HG03139 (cell line): ENCODE measurements at regions not wholly inside any gene's neighbourhood (a gene's known extent, or its start where the extent isn't known, plus 50 kb on each side); places are given as distances from the start of the nearest gene placed in this dataset.

Source experiments
- ATAC-seq: cut with Tn5 transposase; IDR thresholded peaks from one replicate; pipeline ENCODE4 v1.9.1; 2021; ENCODE audit not compliant: unreplicated experiment

DNA sequence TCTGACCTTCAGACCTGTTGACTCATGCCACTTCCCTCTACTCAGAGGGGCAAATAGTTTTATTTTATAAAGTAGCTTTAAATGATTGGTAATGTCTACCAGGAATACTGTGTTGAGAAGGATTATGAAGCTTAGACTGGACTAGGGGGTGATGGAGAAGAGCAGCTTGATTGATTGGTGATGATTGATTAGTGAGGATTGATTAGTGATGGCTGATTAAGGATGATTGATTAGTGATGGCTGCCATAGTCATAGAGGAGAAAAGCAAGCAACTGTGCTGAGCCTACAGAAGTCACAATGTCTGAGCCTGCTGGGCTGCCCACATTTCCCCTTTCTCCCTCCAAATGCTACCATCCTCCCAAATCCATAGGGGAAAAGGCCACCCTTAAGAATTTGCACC lies 206.8 kb upstream of the SALL1 start:
- no peak for ATAC-seq

GRCh38 chr16:51355875-51356274 lies 204.8 kb upstream of the SALL1 start:
- ATAC-seq = no peak

GRCh38 chr16:51355195-51355594 lies 204.1 kb upstream of the SALL1 start:
- ATAC-seq = no peak

- ATAC-seq = no peak
Observed at GRCh38 chr16:51353055-51353454, 202.0 kb upstream of the SALL1 start.

- ATAC-seq = no peak
Observed at GRCh38 chr16:51349626-51350025, 198.6 kb upstream of the SALL1 start.

DNA sequence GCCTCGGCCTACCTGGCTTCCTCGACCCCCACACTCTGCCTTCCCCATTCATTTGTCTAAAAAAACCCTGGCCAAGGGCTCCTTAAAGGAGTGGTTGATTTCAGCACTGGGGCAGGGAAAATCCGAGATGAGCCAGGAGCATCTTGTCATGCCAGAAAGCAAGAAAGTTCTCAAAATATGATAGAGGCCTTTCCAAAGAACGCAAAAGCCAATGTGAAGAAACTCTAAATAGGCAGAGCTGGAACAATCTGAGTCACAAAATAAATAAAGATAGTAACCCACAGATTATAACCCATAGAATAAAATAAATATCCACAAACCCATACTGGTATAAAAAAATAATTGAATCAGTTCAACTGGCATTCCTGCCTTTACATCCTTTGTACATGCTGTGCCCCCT lies 192.3 kb upstream of the SALL1 start:
- no peak for ATAC-seq

- no peak for ATAC-seq
Observed at GRCh38 chr16:51341204-51341603, 190.1 kb upstream of the SALL1 start.

DNA sequence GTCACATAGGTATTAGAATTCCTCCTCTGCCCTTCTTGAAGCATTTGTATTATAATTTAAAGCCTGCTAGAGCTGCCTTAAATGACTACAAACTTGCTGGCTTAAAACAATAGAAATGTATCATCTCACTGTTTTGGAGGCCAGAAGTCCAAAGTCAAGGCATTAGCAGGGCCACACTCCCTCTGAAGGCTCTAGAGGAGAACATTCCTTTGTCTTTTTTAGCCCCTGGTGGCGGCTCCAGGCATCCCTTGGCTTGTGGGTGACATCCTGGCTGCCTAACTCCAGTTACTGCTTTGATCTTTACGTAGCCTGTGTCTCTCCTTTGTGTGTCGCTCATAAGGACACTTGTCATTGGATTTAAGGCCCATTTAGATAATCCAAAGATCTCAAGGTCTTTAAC lies 186.6 kb upstream of the SALL1 start:
- ATAC-seq = no peak

DNA sequence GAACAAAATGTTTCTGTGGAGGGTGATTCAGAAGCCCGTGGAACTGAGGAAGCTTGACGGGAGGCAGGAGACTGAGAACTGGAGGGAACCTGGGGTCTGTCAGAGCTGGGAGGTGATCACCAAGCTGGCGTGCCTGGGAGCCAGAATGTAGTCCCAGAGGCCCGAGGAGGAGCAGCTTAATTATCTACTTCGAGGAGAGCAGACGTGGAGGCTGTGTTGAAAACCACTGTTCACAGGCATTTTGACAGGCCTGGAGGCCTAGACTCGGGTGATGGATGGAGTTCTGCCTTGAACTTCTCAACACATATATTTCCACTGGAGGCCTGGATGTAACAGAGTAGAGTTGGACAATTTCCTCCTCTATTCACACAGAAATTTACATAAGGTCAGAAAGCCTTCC lies 177.7 kb upstream of the SALL1 start:
- no peak for ATAC-seq

- ATAC-seq = no peak
Observed at GRCh38 chr16:51327001-51327400, 175.9 kb upstream of the SALL1 start.

- no peak for ATAC-seq
Observed at GRCh38 chr16:51326131-51326856, 175.2 kb upstream of the SALL1 start.

DNA sequence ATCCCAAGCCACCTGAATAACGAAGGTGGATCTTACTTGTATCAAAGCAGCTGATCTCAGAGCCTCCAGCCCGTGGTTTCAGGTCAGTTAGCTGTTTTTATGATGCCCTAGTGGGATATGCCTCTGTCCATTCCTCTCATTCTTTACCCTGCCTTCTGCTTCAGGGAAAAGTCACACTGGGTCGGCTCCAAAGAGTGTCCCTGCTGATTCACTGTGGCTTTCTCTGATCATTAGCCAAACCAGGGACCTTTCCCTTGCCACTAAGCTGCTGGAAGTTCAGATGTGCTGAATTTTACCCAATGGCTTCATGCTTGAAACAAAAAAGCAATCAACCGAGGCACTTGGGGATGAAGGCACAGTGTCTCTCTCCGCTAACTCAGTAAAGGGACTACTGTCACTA lies 170.2 kb upstream of the SALL1 start:
- ATAC-seq = no peak

- no peak for ATAC-seq
Observed at GRCh38 chr16:51317575-51317974, 166.5 kb upstream of the SALL1 start.

GRCh38 chr16:51313198-51313597 lies 162.1 kb upstream of the SALL1 start:
- ATAC-seq = no peak

- no peak for ATAC-seq
Observed at GRCh38 chr16:51312363-51313150, 161.5 kb upstream of the SALL1 start.

- ATAC-seq = no peak
Observed at GRCh38 chr16:51310159-51310558, 159.1 kb upstream of the SALL1 start.

DNA sequence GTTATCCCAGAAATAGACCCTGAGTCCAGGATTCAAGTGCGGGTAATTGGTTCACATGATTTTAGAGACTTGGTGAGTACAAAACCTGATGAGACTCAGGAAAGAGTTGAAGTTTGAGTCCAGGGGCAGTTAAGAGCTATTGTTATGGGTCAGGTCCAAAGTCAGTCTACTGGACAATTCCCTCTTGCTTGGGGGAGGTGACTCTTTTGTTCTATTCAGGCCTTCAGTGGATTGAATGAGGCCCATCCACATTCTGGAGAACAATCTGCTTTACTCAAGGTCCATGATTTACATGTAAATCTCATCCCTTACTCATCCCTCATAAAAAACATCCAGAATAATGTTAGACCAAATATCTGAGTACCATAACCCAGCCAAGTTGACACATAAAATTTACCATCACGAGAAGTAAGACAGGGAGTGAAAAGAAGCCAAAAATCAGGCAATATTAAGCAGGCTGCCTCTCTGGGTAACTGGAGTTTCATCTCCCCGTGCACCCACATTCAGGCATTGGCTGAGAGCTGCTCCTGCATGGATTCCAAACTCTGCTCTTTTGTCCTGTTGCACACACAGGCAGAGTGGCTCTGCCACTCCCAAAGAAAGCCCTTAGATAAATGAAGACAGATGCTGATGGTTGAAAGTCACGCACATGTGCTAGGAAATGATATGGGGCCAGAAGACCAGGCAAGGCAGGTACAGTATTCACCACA lies 156.0 kb upstream of the SALL1 start:
- ATAC-seq = no peak

DNA sequence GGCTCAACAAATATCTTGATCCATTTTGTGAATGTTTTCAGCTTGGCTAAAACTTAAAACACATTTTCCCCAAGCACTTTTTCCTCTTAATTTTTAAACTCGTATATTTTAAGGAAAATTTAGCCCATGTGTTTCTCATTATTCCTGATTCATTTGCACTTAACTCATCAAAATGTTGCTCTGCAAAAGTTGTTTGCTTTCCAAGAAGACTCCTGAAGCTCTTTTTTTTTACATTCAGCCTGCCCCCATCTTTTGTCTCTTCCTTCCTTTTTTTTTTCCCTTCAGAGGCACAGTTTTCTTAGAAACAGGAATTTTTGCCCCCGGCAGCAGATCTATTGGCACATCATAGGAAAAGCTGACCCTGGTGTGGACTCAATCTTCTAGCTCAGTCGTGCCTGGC lies 155.0 kb upstream of the SALL1 start:
- ATAC-seq = no peak

GRCh38 chr16:51305337-51305736 lies 154.3 kb upstream of the SALL1 start:
- no peak for ATAC-seq

DNA sequence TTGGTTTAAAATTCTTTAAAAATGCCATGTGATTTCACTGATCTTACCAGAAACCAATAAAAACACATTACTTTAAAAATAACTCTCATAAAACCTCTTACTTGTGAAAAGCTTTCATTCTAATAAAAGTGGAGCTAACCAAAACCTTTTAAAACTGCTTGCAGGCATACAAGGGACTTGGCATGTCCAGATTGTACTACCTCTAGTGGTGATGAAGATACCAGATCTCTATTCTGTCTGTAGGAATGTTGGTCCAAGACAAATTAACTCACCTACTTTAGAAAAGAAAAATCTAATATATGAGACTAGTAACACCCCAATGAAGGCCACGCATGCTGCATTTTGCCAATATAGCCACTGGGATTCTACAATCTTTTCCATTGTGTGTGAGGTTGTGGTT lies 151.0 kb upstream of the SALL1 start:
- no peak for ATAC-seq

DNA sequence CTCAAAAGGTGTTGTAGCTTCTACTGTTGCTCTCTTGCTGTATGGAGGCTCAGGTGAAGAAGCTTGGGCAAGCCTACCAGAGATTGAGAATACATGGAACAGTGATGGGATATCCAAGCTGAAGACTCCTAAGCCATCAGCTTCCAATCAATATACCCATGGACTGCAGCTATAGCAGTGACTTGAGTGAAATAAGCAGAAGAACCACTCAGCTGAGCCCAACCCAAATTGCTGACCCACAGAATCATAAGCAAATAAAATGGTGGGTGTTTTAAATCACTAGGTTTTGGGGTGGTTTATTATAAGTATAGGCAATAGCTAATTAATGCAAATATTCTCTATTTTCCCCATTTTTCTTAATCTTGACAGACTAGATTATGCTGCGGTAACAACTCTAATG lies 147.7 kb upstream of the SALL1 start:
- ATAC-seq = no peak
